ENCODE measurements at regions not wholly inside any gene's neighbourhood (a gene's known extent, or its start where the extent isn't known, plus 50 kb on each side); places are given as distances from the start of the nearest gene placed in this dataset.

DNA sequence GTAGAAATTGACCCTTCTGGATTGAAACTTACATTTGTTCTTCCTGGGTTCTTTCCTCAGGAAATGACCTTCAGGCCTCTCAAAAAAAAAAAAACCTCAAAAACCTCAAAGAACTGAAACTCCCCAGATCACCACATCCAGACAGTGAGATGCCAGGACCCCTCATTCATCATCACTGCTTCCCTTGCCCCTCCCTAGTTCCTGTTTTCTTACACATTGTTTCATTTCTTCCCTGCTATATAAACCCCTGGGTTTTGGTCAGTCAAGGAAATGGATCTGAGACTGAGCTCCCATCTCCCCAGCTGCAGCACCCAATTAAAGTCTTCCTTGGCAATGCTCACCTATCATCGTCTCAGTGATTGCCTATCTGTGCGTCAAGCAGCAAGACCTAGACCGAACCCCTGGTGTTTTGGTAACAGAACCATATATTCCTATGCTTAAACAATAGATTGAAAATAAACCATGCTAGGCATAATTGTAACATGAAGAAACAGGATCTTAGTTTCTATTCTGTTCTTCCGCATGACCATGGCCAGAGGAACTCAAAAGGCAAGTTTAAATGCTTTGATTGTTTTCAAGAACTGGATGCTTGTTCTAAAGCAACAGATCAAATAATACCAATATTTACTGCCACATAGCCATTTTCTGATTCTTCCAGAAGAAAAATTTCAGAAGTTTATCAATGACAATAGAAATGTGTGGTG is 108.0 kb upstream of the MAX start:
- no peak overlapping the region for H2AFZ ChIP-seq (replicated peaks; ENCODE audit: low read length, poor library complexity)
- peak overlapping the region; percentile 35; the same call in 1 of the 2 replicates for H4K91ac ChIP-seq (ENCODE audit: insufficient read depth, low read depth, low read length)
- H2BK120ac ChIP-seq (ENCODE audit: low read depth, low read length), result peak overlapping the region; percentile 38
- H3K14ac ChIP-seq (replicated peaks; ENCODE audit: low read depth, low read length), result peak overlapping the region; percentile 30; the same call in 1 of the 2 replicates
- peak overlapping the region; percentile 2 to 40; a peak in 2 of 4 replicates for H4K8ac ChIP-seq (ENCODE audit: low read depth in 2 of 2, low read length in 2 of 2)
- dilution Hi-C loops (cut with HindIII; ENCODE audit: low sequenced_read_pairs, unreplicated experiment), result no loop called here
- peak overlapping the region; percentile 64; the same call in 1 of the 3 replicates for H2BK15ac ChIP-seq (ENCODE audit: low read depth, low read length)
- H2BK20ac ChIP-seq (ENCODE audit: low read depth, low read length), result peak overlapping the region; percentile 76
- ATAC-seq (ENCODE audit: low read depth), result no peak
- H3K4ac ChIP-seq (ENCODE audit: low read depth, low read length), result peak overlapping the region; percentile 87
- no peaks in the 10 kb centered on the region for H4K20me1 ChIP-seq (ENCODE audit: insufficient read depth, low read length)
- H3K27me3 ChIP-seq (ENCODE audit: control insufficient read depth, insufficient read depth, low read length), result no peaks in the 10 kb centered on the region
- H3K9me1 ChIP-seq (ENCODE audit: insufficient read depth, low read length), result peaks cover 14% of the 10 kb centered on the region
- no peak overlapping the region for H2BK5ac ChIP-seq (ENCODE audit: low read depth, low read length, poor library complexity, severe bottlenecking)
- TF ChIP-seq CTCF (conservative IDR thresholded peaks at IDR 0.05; ENCODE audit: low read depth, low read length), result no peak
- no peak for TF ChIP-seq CHD1 (IDR thresholded peaks at IDR 0.05; ENCODE audit: low read depth, low read length)
- TF ChIP-seq NFE2L2 (IDR thresholded peaks at IDR 0.05; ENCODE audit: low read depth, low read length), result no peak
- no peak for TF ChIP-seq BHLHE40 (IDR thresholded peaks at IDR 0.05; ENCODE audit: low read depth, low read length)
- no peak for TF ChIP-seq SMC3 (IDR thresholded peaks at IDR 0.05; ENCODE audit: low read depth, low read length)
- TF ChIP-seq MAZ (IDR thresholded peaks at IDR 0.05; ENCODE audit: borderline replicate concordance, low read depth, low read length), result no peak
- no peak for TF ChIP-seq RAD21 (IDR thresholded peaks at IDR 0.05; ENCODE audit: low read length)
- TF ChIP-seq CEBPB (IDR thresholded peaks at IDR 0.05; ENCODE audit: low read depth, low read length), result no peak
- TF ChIP-seq FOS (IDR thresholded peaks at IDR 0.05; ENCODE audit: low read depth, low read length), result no peak
- TF ChIP-seq POLR2A (IDR thresholded peaks at IDR 0.05; ENCODE audit: low read depth, low read length), result no peak
- no peak for TF ChIP-seq ELK1 (IDR thresholded peaks at IDR 0.05; ENCODE audit: borderline replicate concordance, low read depth, low read length)
- no peak for TF ChIP-seq MAFK (IDR thresholded peaks at IDR 0.05; ENCODE audit: low read depth, low read length)
- TF ChIP-seq RFX5 (IDR thresholded peaks at IDR 0.05; ENCODE audit: low read depth, low read length), result no peak
- TF ChIP-seq RCOR1 (IDR thresholded peaks at IDR 0.05; ENCODE audit: insufficient replicate concordance, low read length), result no peak
- no peak for TF ChIP-seq USF2 (IDR thresholded peaks at IDR 0.05; ENCODE audit: low read depth, low read length)
- no peak overlapping the region for H3K27ac ChIP-seq (ENCODE audit: insufficient read depth, low read length)
- no peaks in the 10 kb centered on the region for H3K9me3 ChIP-seq (ENCODE audit: control insufficient read depth, insufficient read depth, low read length)
- H3K56ac ChIP-seq (ENCODE audit: extremely low read depth, insufficient read depth, low read length), result no peak overlapping the region
- 100% methylated on average over 1 of the region's 4 CpGs; no CpG with 5 or more reads in 1 of the 2 experiments for WGBS, 2 experiments (ENCODE audit: extremely low coverage in 2 of 2, insufficient read length in 1 of 2)
- CTCF ChIA-PET, result interaction anchor here (0.6 to 1.2 kb wide), 2 partner anchors 201 to 237 kb away, joined by 3 to 4 read pairs; no protein-coding TSS in a partner anchor
- no peaks in the 10 kb centered on the region for H3K79me1 ChIP-seq (ENCODE audit: low read depth in 1 of 2, low read length in 2 of 2)
- peak; percentile 29 for DNase-seq
- H3K4me1 ChIP-seq (ENCODE audit: control insufficient read depth, insufficient read depth, low read length), result peaks cover 13% of the 10 kb centered on the region
- POLR2A ChIA-PET (ENCODE audit: unreplicated experiment), result no interaction called here
- in situ Hi-C loops (cut with MboI; ENCODE audit: low sequenced_read_pairs), result no loop called here
- H2AK5ac ChIP-seq (ENCODE audit: low read depth, low read length), result peak overlapping the region; percentile 16; the same call in 1 of the 2 replicates
- H3K23ac ChIP-seq (ENCODE audit: low read depth, low read length), result peak overlapping the region; percentile 33; the same call in 1 of the 2 replicates
- no peak overlapping the region for H3K4me3 ChIP-seq (ENCODE audit: insufficient read depth, low read depth, low read length)
- H2AK9ac ChIP-seq (replicated peaks; ENCODE audit: low read depth, low read length, poor library complexity), result no peak overlapping the region
- BruUV-seq (replicated peaks), result no TSS peak
- peak overlapping the region; percentile 68; the same call in 1 of the 2 replicates for H4K5ac ChIP-seq (ENCODE audit: low read depth, low read length)
- intact Hi-C loops (cut with micrococcal nuclease), result loop anchor here (5.0 kb wide), 1 partner anchor 122 kb away; no protein-coding TSS in a partner anchor
- peak overlapping the region; percentile 95 for H3K18ac ChIP-seq (ENCODE audit: low read depth, low read length)
- no peak overlapping the region for H3K4me2 ChIP-seq (ENCODE audit: low read depth, low read length)
- no peaks in the 10 kb centered on the region for H3K36me3 ChIP-seq (ENCODE audit: control insufficient read depth, insufficient read depth, low read length)
- H3K9ac ChIP-seq (ENCODE audit: low read depth, low read length), result no peak overlapping the region

Measured in IMR-90 (cell line).